Uterus (tissue), 2 donors: ENCODE measurements at regions not wholly inside any gene's neighbourhood (a gene's known extent, or its start where the extent isn't known, plus 50 kb on each side); places are given as distances from the start of the nearest gene placed in this dataset.

ENCODE experiments used
- POLR2A ChIP-seq, 2 donors: fragments of 450-650 bp; IDR thresholded peaks; one replicate each; pipeline ENCODE4 v1.6.1; 2016; ENCODE audit warnings: antibody characterized with exemption in 2 of 2, mild to moderate bottlenecking in 1 of 2, moderate library complexity in 1 of 2
- TF ChIP-seq, protein P1 (sequence below), 4 experiments: fragments of 200-600 bp in 2 of 4; fragments of 450-650 bp in 2 of 4; sonication (generic) in 2 of 4; IDR thresholded peaks; one replicate each; pipeline ENCODE4 v1.5.1; 2016 to 2019; ENCODE audit warnings: antibody characterized with exemption in 4 of 4, mild to moderate bottlenecking in 2 of 4, moderate library complexity in 1 of 4

DNA sequence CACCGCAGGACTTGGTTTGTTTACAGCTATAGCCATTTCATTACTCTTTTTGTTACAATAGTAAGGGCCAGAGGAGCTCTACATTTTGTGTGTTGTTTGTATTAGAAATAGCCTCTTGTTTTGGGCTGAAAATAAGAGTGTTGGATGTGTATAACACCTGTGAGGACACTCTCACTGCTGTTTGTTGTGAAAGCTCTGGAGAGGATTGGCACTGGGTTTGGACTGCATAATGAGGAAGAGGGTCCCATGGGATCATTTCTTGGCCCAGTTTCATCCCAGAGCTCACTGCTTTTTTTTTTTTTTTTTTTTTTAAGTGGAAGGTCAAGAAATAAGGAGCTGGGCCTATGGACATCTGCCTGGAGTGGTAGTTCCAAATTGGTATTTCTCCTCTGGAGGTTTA lies 61.6 kb upstream of the KIAA0040 start:
- TF ChIP-seq, protein P1, sequence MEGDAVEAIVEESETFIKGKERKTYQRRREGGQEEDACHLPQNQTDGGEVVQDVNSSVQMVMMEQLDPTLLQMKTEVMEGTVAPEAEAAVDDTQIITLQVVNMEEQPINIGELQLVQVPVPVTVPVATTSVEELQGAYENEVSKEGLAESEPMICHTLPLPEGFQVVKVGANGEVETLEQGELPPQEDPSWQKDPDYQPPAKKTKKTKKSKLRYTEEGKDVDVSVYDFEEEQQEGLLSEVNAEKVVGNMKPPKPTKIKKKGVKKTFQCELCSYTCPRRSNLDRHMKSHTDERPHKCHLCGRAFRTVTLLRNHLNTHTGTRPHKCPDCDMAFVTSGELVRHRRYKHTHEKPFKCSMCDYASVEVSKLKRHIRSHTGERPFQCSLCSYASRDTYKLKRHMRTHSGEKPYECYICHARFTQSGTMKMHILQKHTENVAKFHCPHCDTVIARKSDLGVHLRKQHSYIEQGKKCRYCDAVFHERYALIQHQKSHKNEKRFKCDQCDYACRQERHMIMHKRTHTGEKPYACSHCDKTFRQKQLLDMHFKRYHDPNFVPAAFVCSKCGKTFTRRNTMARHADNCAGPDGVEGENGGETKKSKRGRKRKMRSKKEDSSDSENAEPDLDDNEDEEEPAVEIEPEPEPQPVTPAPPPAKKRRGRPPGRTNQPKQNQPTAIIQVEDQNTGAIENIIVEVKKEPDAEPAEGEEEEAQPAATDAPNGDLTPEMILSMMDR (IDR thresholded peaks at IDR 0.05), result no peak
- no peak for TF ChIP-seq POLR2A (IDR thresholded peaks at IDR 0.05)
